IMR-90 (cell line): ENCODE measurements at regions not wholly inside any gene's neighbourhood (a gene's known extent, or its start where the extent isn't known, plus 50 kb on each side); places are given as distances from the start of the nearest gene placed in this dataset.

Experiments
- ATAC-seq: fragments of 200-7000 bp; cut with Tn5 transposase; 2 replicates; pipeline ENCODE4 v1.9.1; 2020; ENCODE audit warnings: low read depth, mild to moderate bottlenecking, moderate library complexity
- BruUV-seq: library from RNA; stranded (reverse); fragments of 400-500 nt; replicated peaks from 2 replicates; lab custom pipeline; 2021; lab: Mats Ljungman, UMichigan
- CTCF ChIA-PET: fragments of 300-600 bp; formaldehyde crosslinking; extraction: SDS; loops from one replicate; lab custom pipeline; 2021; ENCODE audit warnings: antibody characterized with exemption; lab: Yijun Ruan, JAX
- POLR2A ChIA-PET: fragments of 300-600 bp; sonication (Branson Sonifier 250); formaldehyde crosslinking; loops from one replicate; lab custom pipeline; 2022; ENCODE audit warnings: antibody characterized with exemption; ENCODE audit not compliant: unreplicated experiment; lab: Charles Lee
- DNase-seq: peaks from one replicate; pipeline ENCODE4 v3.0.0; 2013
- H2AFZ ChIP-seq: replicated peaks from 2 replicates; pipeline ENCODE3; 2013; ENCODE audit warnings: low read length, mild to moderate bottlenecking; ENCODE audit not compliant: poor library complexity
- H2AK5ac ChIP-seq: 2 replicates; pipeline ENCODE4 v1.6.1; 2013; ENCODE audit warnings: low read depth, low read length, inconsistent platforms
- H2AK9ac ChIP-seq: replicated peaks from 2 replicates; pipeline ENCODE3; 2013; ENCODE audit warnings: mild to moderate bottlenecking, low read depth, low read length, moderate library complexity; ENCODE audit not compliant: poor library complexity
- H2BK120ac ChIP-seq: 2 replicates; pipeline ENCODE4 v1.6.1; 2013; ENCODE audit warnings: low read depth, low read length, inconsistent platforms
- H2BK15ac ChIP-seq: 3 replicates; pipeline ENCODE4 v1.6.1; 2013; ENCODE audit warnings: low read depth, low read length, inconsistent platforms
- H2BK20ac ChIP-seq: 2 replicates; pipeline ENCODE4 v1.6.1; 2013; ENCODE audit warnings: low read depth, mild to moderate bottlenecking, inconsistent platforms, low read length, moderate library complexity
- H2BK5ac ChIP-seq: 2 replicates; pipeline ENCODE4 v1.6.1; 2013; ENCODE audit warnings: mild to moderate bottlenecking, low read depth, low read length, inconsistent platforms; ENCODE audit not compliant: poor library complexity, severe bottlenecking
- H3K14ac ChIP-seq: replicated peaks from 2 replicates; pipeline ENCODE4 v1.6.1; 2013; ENCODE audit warnings: low read depth, low read length, inconsistent platforms
- H3K18ac ChIP-seq: 2 replicates; pipeline ENCODE4 v1.6.1; 2013; ENCODE audit warnings: low read depth, low read length, control low read depth
- H3K23ac ChIP-seq: 2 replicates; pipeline ENCODE4 v1.6.1; 2013; ENCODE audit warnings: low read depth, low read length, inconsistent platforms
- H3K27ac ChIP-seq: 2 replicates; pipeline ENCODE4 v1.5.1; 2013; ENCODE audit warnings: mild to moderate bottlenecking, control low read depth, low read length; ENCODE audit not compliant: insufficient read depth
- H3K27me3 ChIP-seq: 2 replicates; pipeline ENCODE4 v1.6.1; 2013; ENCODE audit warnings: low read length; ENCODE audit not compliant: control insufficient read depth, insufficient read depth
- H3K36me3 ChIP-seq: 2 replicates; pipeline ENCODE4 v1.6.1; 2013; ENCODE audit warnings: low read length, mixed read lengths; ENCODE audit not compliant: control insufficient read depth, insufficient read depth
- H3K4ac ChIP-seq: 2 replicates; pipeline ENCODE4 v1.6.1; 2013; ENCODE audit warnings: low read depth, low read length, inconsistent platforms
- H3K4me1 ChIP-seq: 2 replicates; pipeline ENCODE4 v1.6.1; 2013; ENCODE audit warnings: low read length, mixed read lengths; ENCODE audit not compliant: control insufficient read depth, insufficient read depth
- H3K4me2 ChIP-seq: 2 replicates; pipeline ENCODE4 v1.6.1; 2013; ENCODE audit warnings: low read depth, mild to moderate bottlenecking, control low read depth, low read length, moderate library complexity
- H3K4me3 ChIP-seq: 2 replicates; pipeline ENCODE4 v1.5.1; 2013; ENCODE audit warnings: low read depth, mild to moderate bottlenecking, control low read depth, low read length, moderate library complexity; ENCODE audit not compliant: insufficient read depth
- H3K56ac ChIP-seq: 2 replicates; pipeline ENCODE4 v1.6.1; 2013; ENCODE audit warnings: low read length, inconsistent platforms; ENCODE audit not compliant: insufficient read depth; ENCODE audit errors: extremely low read depth
- H3K79me1 ChIP-seq, 2 experiments: 2 replicates each; pipeline ENCODE4 v1.6.1; 2013; ENCODE audit warnings: low read length in 2 of 2, inconsistent platforms in 1 of 2, low read depth in 1 of 2
- H3K9ac ChIP-seq: 2 replicates; pipeline ENCODE4 v1.6.1; 2013; ENCODE audit warnings: low read depth, low read length, control low read depth
- H3K9me1 ChIP-seq: 2 replicates; pipeline ENCODE4 v1.6.1; 2013; ENCODE audit warnings: low read length, inconsistent platforms; ENCODE audit not compliant: insufficient read depth
- H3K9me3 ChIP-seq: 2 replicates; pipeline ENCODE4 v1.6.1; 2013; ENCODE audit warnings: low read length; ENCODE audit not compliant: control insufficient read depth, insufficient read depth
- H4K20me1 ChIP-seq: 2 replicates; pipeline ENCODE4 v1.6.1; 2013; ENCODE audit warnings: low read length, inconsistent platforms; ENCODE audit not compliant: insufficient read depth
- H4K5ac ChIP-seq: 2 replicates; pipeline ENCODE4 v1.6.1; 2013; ENCODE audit warnings: mild to moderate bottlenecking, low read depth, low read length, control low read depth
- H4K8ac ChIP-seq, 2 experiments: 2 replicates each; pipeline ENCODE4 v1.6.1; 2013; ENCODE audit warnings: low read depth in 2 of 2, low read length in 2 of 2, control low read depth in 1 of 2, inconsistent platforms in 1 of 2
- H4K91ac ChIP-seq: 2 replicates; pipeline ENCODE4 v1.6.1; 2013; ENCODE audit warnings: low read depth, low read length, inconsistent platforms; ENCODE audit not compliant: insufficient read depth
- CHD1 ChIP-seq: IDR thresholded peaks from 2 replicates; pipeline ENCODE4 v1.6.1; 2012; ENCODE audit warnings: low read depth, low read length, improper control_type of control experiment
- NFE2L2 ChIP-seq: fragments of 150-350 bp; IDR thresholded peaks from 2 replicates; pipeline ENCODE4 v1.6.1; 2016; ENCODE audit warnings: low read depth, mild to moderate bottlenecking, low read length
- SMC3 ChIP-seq: fragments of 150-350 bp; IDR thresholded peaks from 2 replicates; pipeline ENCODE4 v1.6.1; 2016; ENCODE audit warnings: low read depth, mild to moderate bottlenecking, antibody characterized with exemption, low read length, moderate library complexity
- WGBS, 2 experiments: methylation state at CpG; one replicate each; pipeline versions ENCODE4 v1.1.5 to v1.1.7; 2013; ENCODE audit warnings: missing lambda C conversion rate in 2 of 2; ENCODE audit not compliant: insufficient read length in 1 of 2; ENCODE audit errors: extremely low coverage in 2 of 2; 5-methylcytosine and 5-hydroxymethylcytosine counted together
- dilution Hi-C: fragments of 300-500 bp; cut with HindIII; formaldehyde crosslinking; loops from one replicate; pipeline ENCODE4 v1.14.3; 2018; ENCODE audit warnings: low sequenced_read_pairs; ENCODE audit not compliant: unreplicated experiment
- in situ Hi-C: fragments of 300-500 bp; cut with MboI; formaldehyde crosslinking; loops from 3 replicates; pipeline ENCODE4 v1.14.3; 2019; ENCODE audit warnings: low sequenced_read_pairs, inconsistent platforms, mixed read lengths
- intact Hi-C: fragments of 100-400 bp; cut with micrococcal nuclease; formaldehyde crosslinking; loops from 2 replicates; pipeline ENCODE4 v1.10.0; 2022
- TF ChIP-seq, protein P1 (sequence below): conservative IDR thresholded peaks from 2 replicates; pipeline ENCODE4 v1.5.1; 2012; ENCODE audit warnings: mild to moderate bottlenecking, low read depth, low read length, improper control_type of control experiment
- TF ChIP-seq, protein P2 (sequence below): fragments of 150-350 bp; IDR thresholded peaks from 2 replicates; pipeline ENCODE4 v1.6.1; 2017; ENCODE audit warnings: mild to moderate bottlenecking, antibody characterized with exemption, low read length, low read depth

DNA sequence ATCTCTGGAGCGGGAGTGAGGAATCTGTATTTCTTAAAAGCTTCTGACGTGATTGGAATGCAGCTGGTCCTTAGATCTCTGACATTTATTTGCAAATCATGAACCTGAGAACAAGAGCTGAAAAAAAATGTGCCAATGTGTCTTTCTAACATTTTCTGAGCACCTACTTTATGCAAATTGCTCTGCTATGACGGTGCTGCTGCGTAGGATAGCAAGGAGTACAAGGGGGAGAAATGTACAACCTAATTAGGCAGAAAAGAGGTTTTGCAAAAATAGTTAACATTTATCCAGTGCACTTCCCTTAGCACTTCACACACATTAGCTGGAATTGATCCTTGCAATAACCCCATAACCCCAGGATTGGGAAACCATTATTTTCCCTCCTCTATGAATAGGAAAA lies 357.5 kb downstream of the TLE4 start:
- H3K14ac ChIP-seq = no peak overlapping the region
- in situ Hi-C loops = no loop called here
- H2BK5ac ChIP-seq = no peak overlapping the region
- no peak overlapping the region for H4K5ac ChIP-seq
- H3K9me3 ChIP-seq = no peaks in the 10 kb centered on the region
- no peak overlapping the region for H2BK20ac ChIP-seq
- dilution Hi-C loops = no loop called here
- POLR2A ChIA-PET = no interaction called here
- intact Hi-C loops = no loop called here
- TF ChIP-seq NFE2L2 (no peak), CHD1 (no peak), SMC3 (no peak)
- TF ChIP-seq, protein P1, sequence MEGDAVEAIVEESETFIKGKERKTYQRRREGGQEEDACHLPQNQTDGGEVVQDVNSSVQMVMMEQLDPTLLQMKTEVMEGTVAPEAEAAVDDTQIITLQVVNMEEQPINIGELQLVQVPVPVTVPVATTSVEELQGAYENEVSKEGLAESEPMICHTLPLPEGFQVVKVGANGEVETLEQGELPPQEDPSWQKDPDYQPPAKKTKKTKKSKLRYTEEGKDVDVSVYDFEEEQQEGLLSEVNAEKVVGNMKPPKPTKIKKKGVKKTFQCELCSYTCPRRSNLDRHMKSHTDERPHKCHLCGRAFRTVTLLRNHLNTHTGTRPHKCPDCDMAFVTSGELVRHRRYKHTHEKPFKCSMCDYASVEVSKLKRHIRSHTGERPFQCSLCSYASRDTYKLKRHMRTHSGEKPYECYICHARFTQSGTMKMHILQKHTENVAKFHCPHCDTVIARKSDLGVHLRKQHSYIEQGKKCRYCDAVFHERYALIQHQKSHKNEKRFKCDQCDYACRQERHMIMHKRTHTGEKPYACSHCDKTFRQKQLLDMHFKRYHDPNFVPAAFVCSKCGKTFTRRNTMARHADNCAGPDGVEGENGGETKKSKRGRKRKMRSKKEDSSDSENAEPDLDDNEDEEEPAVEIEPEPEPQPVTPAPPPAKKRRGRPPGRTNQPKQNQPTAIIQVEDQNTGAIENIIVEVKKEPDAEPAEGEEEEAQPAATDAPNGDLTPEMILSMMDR = no peak
- TF ChIP-seq, protein P2, sequence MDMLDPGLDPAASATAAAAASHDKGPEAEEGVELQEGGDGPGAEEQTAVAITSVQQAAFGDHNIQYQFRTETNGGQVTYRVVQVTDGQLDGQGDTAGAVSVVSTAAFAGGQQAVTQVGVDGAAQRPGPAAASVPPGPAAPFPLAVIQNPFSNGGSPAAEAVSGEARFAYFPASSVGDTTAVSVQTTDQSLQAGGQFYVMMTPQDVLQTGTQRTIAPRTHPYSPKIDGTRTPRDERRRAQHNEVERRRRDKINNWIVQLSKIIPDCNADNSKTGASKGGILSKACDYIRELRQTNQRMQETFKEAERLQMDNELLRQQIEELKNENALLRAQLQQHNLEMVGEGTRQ = no peak
- no peak overlapping the region for H2BK120ac ChIP-seq
- no peak for DNase-seq
- H3K23ac ChIP-seq = no peak overlapping the region
- no CpG with 5 or more reads among the region's 4 CpGs for WGBS, 2 experiments
- no peaks in the 10 kb centered on the region for H3K9me1 ChIP-seq
- no peak overlapping the region for H2AK5ac ChIP-seq
- H3K4me3 ChIP-seq = no peak overlapping the region
- CTCF ChIA-PET = no interaction called here
- H2AK9ac ChIP-seq = no peak overlapping the region
- BruUV-seq = no TSS peak
- no peak overlapping the region for H3K18ac ChIP-seq
- no peak for ATAC-seq
- H2AFZ ChIP-seq = no peak overlapping the region
- no peak overlapping the region for H4K8ac ChIP-seq
- H3K4ac ChIP-seq = no peak overlapping the region
- no peak overlapping the region for H3K4me2 ChIP-seq
- H3K27ac ChIP-seq = no peak overlapping the region
- no peaks in the 10 kb centered on the region for H3K4me1 ChIP-seq
- peaks cover 6% of the 10 kb centered on the region for H3K27me3 ChIP-seq
- no peaks in the 10 kb centered on the region for H3K79me1 ChIP-seq
- no peak overlapping the region for H2BK15ac ChIP-seq
- H4K91ac ChIP-seq = no peak overlapping the region
- H3K9ac ChIP-seq = no peak overlapping the region
- no peaks in the 10 kb centered on the region for H3K36me3 ChIP-seq
- no peaks in the 10 kb centered on the region for H4K20me1 ChIP-seq
- H3K56ac ChIP-seq = no peak overlapping the region
